HCT116 (cell line): ENCODE measurements at regions not wholly inside any gene's neighbourhood (a gene's known extent, or its start where the extent isn't known, plus 50 kb on each side); places are given as distances from the start of the nearest gene placed in this dataset.

Experiments used
- ATF3 ChIP-seq: IDR thresholded peaks from 2 replicates; pipeline ENCODE4 v1.6.1; 2012
- CTCF ChIP-seq, 3 experiments: fragments of 200-600 bp in 1 of 3; sonication (generic) in 1 of 3; IDR thresholded peaks in 2 of 3; conservative IDR thresholded peaks in 1 of 3; 2 replicates each; pipeline ENCODE4 v1.5.1; 2012 to 2017; ENCODE audit warnings: low read depth in 2 of 3, low read length in 2 of 3, antibody characterized with exemption in 1 of 3, borderline replicate concordance in 1 of 3, control low read depth in 1 of 3, mild to moderate bottlenecking in 1 of 3, mixed read lengths in 1 of 3, mixed run types in 1 of 3, moderate library complexity in 1 of 3; ENCODE audit not compliant: insufficient read depth in 1 of 3
- EZH2 ChIP-seq: fragments of 200-600 bp; sonication (generic); IDR thresholded peaks from 2 replicates; pipeline ENCODE4 v1.6.1; 2017; ENCODE audit warnings: antibody characterized with exemption, mixed run types
- FOSL1 ChIP-seq: IDR thresholded peaks from 2 replicates; pipeline ENCODE4 v1.6.1; 2012; ENCODE audit warnings: low read depth
- JUND ChIP-seq: IDR thresholded peaks from 2 replicates; pipeline ENCODE4 v1.6.1; 2012
- POLR2A ChIP-seq: IDR thresholded peaks from 2 replicates; pipeline ENCODE4 v1.7.0; 2011; ENCODE audit warnings: borderline replicate concordance; ENCODE audit not compliant: insufficient read depth, insufficient read length; ENCODE audit errors: extremely low read depth
- POLR2AphosphoS5 ChIP-seq: IDR thresholded peaks from 2 replicates; pipeline ENCODE4 v1.6.1; 2011; ENCODE audit warnings: mild to moderate bottlenecking, low read depth, low read length, moderate library complexity
- RAD21 ChIP-seq: IDR thresholded peaks from 2 replicates; pipeline ENCODE4 v1.6.1; 2012; ENCODE audit warnings: low read depth, mild to moderate bottlenecking
- REST ChIP-seq: IDR thresholded peaks from 2 replicates; pipeline ENCODE4 v1.6.1; 2012; ENCODE audit warnings: low read depth
- TF ChIP-seq, protein P1 (sequence below): IDR thresholded peaks from 2 replicates; pipeline ENCODE4 v1.6.1; 2012

DNA sequence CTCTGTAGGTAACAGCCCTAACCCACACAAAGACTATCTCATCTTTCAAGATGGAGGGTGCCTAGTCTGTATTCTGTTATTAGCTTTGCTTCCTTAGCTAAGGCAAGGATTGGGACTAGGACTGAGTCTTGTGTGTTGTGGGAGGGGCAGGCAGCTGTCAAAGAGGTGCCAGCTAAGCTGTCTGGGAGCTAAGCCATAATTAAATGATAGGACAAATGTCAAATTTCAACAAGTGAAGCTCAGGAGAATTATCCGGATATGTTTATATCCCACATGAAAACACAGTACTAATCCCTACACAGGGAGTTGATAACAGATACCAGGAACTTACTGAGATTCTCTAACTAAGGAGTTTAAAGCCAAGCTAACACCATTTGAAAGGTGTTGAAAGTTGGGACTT is 70.5 kb upstream of the NGF start:
- no peak for TF ChIP-seq CTCF (IDR thresholded peaks at IDR 0.05 in 2 of 3, conservative IDR thresholded peaks at IDR 0.05 in 1 of 3; ENCODE audit: borderline replicate concordance in 1 of 3, insufficient read depth in 1 of 3, low read depth in 2 of 3, low read length in 2 of 3)
- TF ChIP-seq POLR2AphosphoS5: no peak
- TF ChIP-seq POLR2A: no peak
- no peak for TF ChIP-seq RAD21
- TF ChIP-seq EZH2: no peak
- no peak for TF ChIP-seq FOSL1
- TF ChIP-seq REST: no peak
- TF ChIP-seq ATF3: no peak
- TF ChIP-seq, protein P1, sequence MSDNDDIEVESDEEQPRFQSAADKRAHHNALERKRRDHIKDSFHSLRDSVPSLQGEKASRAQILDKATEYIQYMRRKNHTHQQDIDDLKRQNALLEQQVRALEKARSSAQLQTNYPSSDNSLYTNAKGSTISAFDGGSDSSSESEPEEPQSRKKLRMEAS: no peak
- TF ChIP-seq JUND: no peak
